ENCODE measurements at regions not wholly inside any gene's neighbourhood (a gene's known extent, or its start where the extent isn't known, plus 50 kb on each side); places are given as distances from the start of the nearest gene placed in this dataset.

DNA sequence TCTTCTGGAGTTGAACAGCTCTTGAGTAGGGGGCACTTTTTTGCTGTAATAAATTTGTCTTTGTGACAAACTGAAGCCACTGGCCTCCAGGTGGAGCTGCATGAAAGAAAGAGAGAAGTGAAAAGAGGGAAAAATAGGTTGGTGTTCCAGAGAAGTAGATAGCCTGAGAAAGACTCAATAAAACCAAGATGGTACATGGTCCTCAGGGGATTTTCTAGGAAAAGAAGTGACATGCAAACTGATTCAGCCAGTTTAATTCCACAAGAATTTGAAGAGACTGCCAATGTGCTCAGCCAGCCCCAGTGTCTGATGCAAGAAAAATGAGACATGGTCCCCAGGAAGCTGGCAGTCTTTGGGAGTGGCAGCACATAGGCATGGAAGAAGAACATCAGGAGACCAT is 152.7 kb downstream of the CD47 start:
- Histone ChIP-seq H3K4me1 (ENCODE audit: control insufficient read depth, insufficient read depth, low read length) (peaks cover 11% of the 10 kb centered on the region), H3K9ac (ENCODE audit: low read length) (no peak overlapping the region), H3K9me3 (ENCODE audit: control insufficient read depth, low read length) (peaks cover 2% of the 10 kb centered on the region), H3K4me3 (ENCODE audit: low read length) (no peak overlapping the region), H3K27me3 (replicated peaks; ENCODE audit: control insufficient read depth, insufficient read depth, low read length) (no peaks in the 10 kb centered on the region), H3K36me3 (ENCODE audit: control insufficient read depth, insufficient read depth, low read length, severe bottlenecking) (no peaks in the 10 kb centered on the region)
- peak; percentile 74 for DNase-seq (ENCODE audit: low read depth)

DNA sequence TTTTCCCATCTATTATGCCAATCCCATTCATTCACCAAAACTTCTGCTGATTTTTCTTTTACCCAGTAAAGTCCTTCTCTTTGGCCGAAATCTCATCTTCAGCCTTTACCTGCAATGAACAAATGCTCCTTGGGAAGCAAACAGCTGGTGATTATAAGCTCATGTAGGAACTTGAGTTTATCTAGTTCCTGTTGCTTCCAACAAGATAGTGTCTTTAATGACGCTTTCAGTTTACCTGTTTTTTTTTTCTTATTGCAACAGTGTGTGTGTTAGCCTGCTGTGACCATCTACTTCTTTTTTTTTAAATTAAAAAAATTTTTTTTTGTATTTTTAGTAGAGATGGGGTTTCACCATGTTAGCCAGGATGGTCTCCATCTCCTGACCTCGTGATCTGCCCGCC is 156.0 kb downstream of the CD47 start:
- Histone ChIP-seq H3K9me3 (ENCODE audit: control insufficient read depth, low read length) (peaks cover 4% of the 10 kb centered on the region), H3K36me3 (ENCODE audit: control insufficient read depth, insufficient read depth, low read length, severe bottlenecking) (no peaks in the 10 kb centered on the region), H3K9ac (ENCODE audit: low read length) (no peak overlapping the region), H3K4me1 (ENCODE audit: control insufficient read depth, insufficient read depth, low read length) (peaks cover 7% of the 10 kb centered on the region), H3K27me3 (replicated peaks; ENCODE audit: control insufficient read depth, insufficient read depth, low read length) (no peaks in the 10 kb centered on the region), H3K4me3 (ENCODE audit: low read length) (no peak overlapping the region)
- no peak for DNase-seq (ENCODE audit: low read depth)

DNA sequence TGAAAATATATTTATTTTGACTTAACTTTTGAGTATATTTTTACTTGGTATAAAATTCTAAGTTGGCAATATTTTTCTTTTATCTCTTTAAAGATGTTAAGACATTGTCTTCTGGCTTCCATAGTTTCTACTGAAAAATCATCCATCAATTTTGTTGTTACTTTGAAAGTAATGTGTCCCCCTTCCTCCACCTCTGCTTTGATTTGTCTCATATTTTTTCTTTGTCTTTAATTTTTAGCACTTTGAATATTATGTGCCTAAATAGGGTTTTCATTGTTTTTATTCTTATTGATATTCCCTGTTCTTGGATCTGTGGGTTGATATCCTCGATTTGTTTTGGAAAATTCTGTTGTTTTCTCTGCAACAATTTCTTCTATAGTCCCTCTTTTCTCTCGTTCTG is 157.4 kb downstream of the CD47 start:
- Histone ChIP-seq H3K9me3 (ENCODE audit: control insufficient read depth, low read length) (peaks cover 4% of the 10 kb centered on the region), H3K4me3 (ENCODE audit: low read length) (no peak overlapping the region), H3K36me3 (ENCODE audit: control insufficient read depth, insufficient read depth, low read length, severe bottlenecking) (no peaks in the 10 kb centered on the region), H3K9ac (ENCODE audit: low read length) (no peak overlapping the region), H3K27me3 (replicated peaks; ENCODE audit: control insufficient read depth, insufficient read depth, low read length) (no peaks in the 10 kb centered on the region), H3K4me1 (ENCODE audit: control insufficient read depth, insufficient read depth, low read length) (peaks cover 6% of the 10 kb centered on the region)
- no peak for DNase-seq (ENCODE audit: low read depth)

- no peaks in the 10 kb centered on the region for H3K4me1 ChIP-seq (ENCODE audit: control insufficient read depth, insufficient read depth, low read length)
- H3K27me3 ChIP-seq (replicated peaks; ENCODE audit: control insufficient read depth, insufficient read depth, low read length) = no peaks in the 10 kb centered on the region
- no peak for DNase-seq (ENCODE audit: low read depth)
- H3K36me3 ChIP-seq (ENCODE audit: control insufficient read depth, insufficient read depth, low read length, severe bottlenecking) = no peaks in the 10 kb centered on the region
- no peak overlapping the region for H3K9ac ChIP-seq (ENCODE audit: low read length)
- H3K4me3 ChIP-seq (ENCODE audit: low read length) = no peak overlapping the region
- H3K9me3 ChIP-seq (ENCODE audit: control insufficient read depth, low read length) = peaks cover 4% of the 10 kb centered on the region
Measured at GRCh38 chr3:107931326-107931725, 159.5 kb downstream of the CD47 start.

- no peaks in the 10 kb centered on the region for H3K27me3 ChIP-seq (replicated peaks; ENCODE audit: control insufficient read depth, insufficient read depth, low read length)
- peaks cover 4% of the 10 kb centered on the region for H3K9me3 ChIP-seq (ENCODE audit: control insufficient read depth, low read length)
- H3K4me3 ChIP-seq (ENCODE audit: low read length) = no peak overlapping the region
- no peak overlapping the region for H3K9ac ChIP-seq (ENCODE audit: low read length)
- no peaks in the 10 kb centered on the region for H3K36me3 ChIP-seq (ENCODE audit: control insufficient read depth, insufficient read depth, low read length, severe bottlenecking)
- no peaks in the 10 kb centered on the region for H3K4me1 ChIP-seq (ENCODE audit: control insufficient read depth, insufficient read depth, low read length)
- DNase-seq (ENCODE audit: low read depth) = no peak
Measured at GRCh38 chr3:107929088-107929487, 161.7 kb downstream of the CD47 start.

GRCh38 chr3:107928084-107928445 is 162.8 kb downstream of the CD47 start:
- H3K27me3 ChIP-seq (replicated peaks; ENCODE audit: control insufficient read depth, insufficient read depth, low read length) = no peaks in the 10 kb centered on the region
- H3K4me3 ChIP-seq (ENCODE audit: low read length) = peak overlapping the region; percentile 87
- H3K36me3 ChIP-seq (ENCODE audit: control insufficient read depth, insufficient read depth, low read length, severe bottlenecking) = no peaks in the 10 kb centered on the region
- H3K9me3 ChIP-seq (ENCODE audit: control insufficient read depth, low read length) = peaks cover 2% of the 10 kb centered on the region
- peak overlapping the region; percentile 70 for H3K9ac ChIP-seq (ENCODE audit: low read length)
- no peaks in the 10 kb centered on the region for H3K4me1 ChIP-seq (ENCODE audit: control insufficient read depth, insufficient read depth, low read length)
- DNase-seq (ENCODE audit: low read depth) = peak; percentile 53

- peak; percentile 90 for DNase-seq (ENCODE audit: low read depth)
Measured at GRCh38 chr3:107927361-107928083, 163.3 kb downstream of the CD47 start.

DNA sequence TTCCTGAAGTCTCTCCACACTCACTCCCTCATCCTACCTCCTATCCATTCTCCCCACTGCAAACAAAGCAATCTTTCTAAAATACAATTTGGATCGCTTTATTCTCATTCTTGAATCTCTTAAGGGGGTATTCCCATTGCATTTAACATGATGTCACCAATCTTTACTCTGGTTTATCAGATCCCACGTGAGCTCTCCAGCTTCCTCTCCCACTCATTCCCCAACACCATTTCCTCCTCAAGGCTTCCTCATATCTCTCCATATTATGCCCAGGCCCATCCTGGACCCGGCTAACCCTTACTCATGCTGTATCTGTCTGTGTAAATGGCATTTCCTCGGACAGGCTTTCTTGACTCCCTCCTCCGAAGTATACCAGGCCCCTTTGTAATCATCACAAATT is 165.0 kb downstream of the CD47 start:
- Histone ChIP-seq H3K9me3 (ENCODE audit: control insufficient read depth, low read length) (no peaks in the 10 kb centered on the region), H3K4me3 (ENCODE audit: low read length) (no peak overlapping the region), H3K9ac (ENCODE audit: low read length) (no peak overlapping the region), H3K4me1 (ENCODE audit: control insufficient read depth, insufficient read depth, low read length) (no peaks in the 10 kb centered on the region), H3K27me3 (replicated peaks; ENCODE audit: control insufficient read depth, insufficient read depth, low read length) (peaks cover 6% of the 10 kb centered on the region), H3K36me3 (ENCODE audit: control insufficient read depth, insufficient read depth, low read length, severe bottlenecking) (no peaks in the 10 kb centered on the region)
- no peak for DNase-seq (ENCODE audit: low read depth)

More at GRCh38 chr3:107927361-107928083, 163.3 kb downstream of the CD47 start:
- H3K4me3 ChIP-seq (ENCODE audit: low read length) = peak overlapping the region; percentile 87
- no peaks in the 10 kb centered on the region for H3K27me3 ChIP-seq (replicated peaks; ENCODE audit: control insufficient read depth, insufficient read depth, low read length)
- H3K9ac ChIP-seq (ENCODE audit: low read length) = peak overlapping the region; percentile 70
- H3K4me1 ChIP-seq (ENCODE audit: control insufficient read depth, insufficient read depth, low read length) = no peaks in the 10 kb centered on the region
- no peaks in the 10 kb centered on the region for H3K9me3 ChIP-seq (ENCODE audit: control insufficient read depth, low read length)
- H3K36me3 ChIP-seq (ENCODE audit: control insufficient read depth, insufficient read depth, low read length, severe bottlenecking) = no peaks in the 10 kb centered on the region

DNA sequence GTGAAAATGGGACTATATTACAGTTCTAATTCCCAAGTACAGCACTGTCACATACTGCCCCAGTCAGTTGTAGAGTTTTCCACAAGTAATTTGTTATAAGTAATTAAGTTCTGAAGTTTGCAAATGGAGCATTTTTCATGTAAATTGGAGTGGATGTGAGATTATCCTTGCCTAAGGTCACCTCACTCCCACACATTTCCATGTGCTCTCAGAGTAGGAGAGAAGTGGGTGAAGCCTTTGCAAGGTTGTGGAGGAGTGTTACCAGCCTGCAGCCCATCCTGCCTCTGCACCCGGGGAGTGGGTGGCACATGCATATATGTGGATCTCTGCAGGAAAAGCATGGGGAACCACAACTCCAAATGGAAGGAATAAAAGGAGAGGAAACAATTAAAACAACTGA is 169.8 kb downstream of the CD47 start:
- no peak overlapping the region for H3K4me3 ChIP-seq (ENCODE audit: low read length)
- peaks cover 6% of the 10 kb centered on the region for H3K27me3 ChIP-seq (replicated peaks; ENCODE audit: control insufficient read depth, insufficient read depth, low read length)
- H3K9ac ChIP-seq (ENCODE audit: low read length) = no peak overlapping the region
- H3K4me1 ChIP-seq (ENCODE audit: control insufficient read depth, insufficient read depth, low read length) = no peaks in the 10 kb centered on the region
- no peak for DNase-seq (ENCODE audit: low read depth)
- H3K36me3 ChIP-seq (ENCODE audit: control insufficient read depth, insufficient read depth, low read length, severe bottlenecking) = no peaks in the 10 kb centered on the region
- H3K9me3 ChIP-seq (ENCODE audit: control insufficient read depth, low read length) = peaks cover 3% of the 10 kb centered on the region

DNA sequence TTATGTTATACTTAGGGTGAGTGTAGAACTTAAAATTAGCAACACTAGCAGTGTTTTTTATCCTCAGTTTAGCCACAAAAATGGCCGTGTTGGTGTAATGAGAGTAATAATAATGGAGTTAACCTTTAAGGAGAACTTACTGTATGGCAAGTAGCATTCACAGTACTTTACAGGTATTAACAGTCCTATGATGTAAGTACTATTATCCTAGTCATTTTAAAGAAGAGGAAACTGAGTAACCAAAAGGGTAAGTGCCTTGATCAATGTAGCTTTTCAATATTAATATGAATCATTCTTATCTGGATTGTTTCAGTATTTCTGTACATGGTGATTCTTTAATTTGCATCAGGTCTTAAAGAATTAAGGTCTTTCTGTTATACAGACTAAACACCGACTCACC is 170.3 kb downstream of the CD47 start:
- H3K36me3 ChIP-seq (ENCODE audit: control insufficient read depth, insufficient read depth, low read length, severe bottlenecking) = no peaks in the 10 kb centered on the region
- H3K4me1 ChIP-seq (ENCODE audit: control insufficient read depth, insufficient read depth, low read length) = no peaks in the 10 kb centered on the region
- H3K9me3 ChIP-seq (ENCODE audit: control insufficient read depth, low read length) = peaks cover 3% of the 10 kb centered on the region
- no peak for DNase-seq (ENCODE audit: low read depth)
- H3K27me3 ChIP-seq (replicated peaks; ENCODE audit: control insufficient read depth, insufficient read depth, low read length) = peaks cover 6% of the 10 kb centered on the region
- no peak overlapping the region for H3K9ac ChIP-seq (ENCODE audit: low read length)
- H3K4me3 ChIP-seq (ENCODE audit: low read length) = no peak overlapping the region

DNA sequence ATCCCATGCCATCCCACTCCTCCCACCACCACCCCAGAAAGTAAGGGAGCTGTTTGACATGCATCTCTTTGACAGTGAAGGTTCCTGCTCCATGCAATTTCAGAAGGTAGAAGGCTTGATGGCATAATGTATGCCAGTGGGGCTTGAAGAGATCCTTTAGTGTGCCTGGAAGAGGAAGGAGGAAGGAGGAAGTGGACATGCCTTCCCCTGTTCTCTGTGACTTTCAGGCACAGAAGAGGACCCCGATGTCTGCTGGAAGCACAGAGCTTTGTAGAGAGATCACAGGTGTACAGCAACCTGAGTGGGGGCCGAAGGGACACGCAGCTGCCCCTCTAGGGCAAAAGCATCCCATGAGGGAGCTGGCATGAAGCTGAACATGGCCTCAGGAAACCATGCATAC is 171.6 kb downstream of the CD47 start:
- H3K36me3 ChIP-seq (ENCODE audit: control insufficient read depth, insufficient read depth, low read length, severe bottlenecking) = no peaks in the 10 kb centered on the region
- DNase-seq (ENCODE audit: low read depth) = no peak
- H3K27me3 ChIP-seq (replicated peaks; ENCODE audit: control insufficient read depth, insufficient read depth, low read length) = peaks cover 6% of the 10 kb centered on the region
- H3K4me1 ChIP-seq (ENCODE audit: control insufficient read depth, insufficient read depth, low read length) = no peaks in the 10 kb centered on the region
- H3K9me3 ChIP-seq (ENCODE audit: control insufficient read depth, low read length) = peaks cover 3% of the 10 kb centered on the region
- no peak overlapping the region for H3K9ac ChIP-seq (ENCODE audit: low read length)
- H3K4me3 ChIP-seq (ENCODE audit: low read length) = no peak overlapping the region

GRCh38 chr3:107916171-107916570 is 174.7 kb downstream of the CD47 start:
- H3K9ac ChIP-seq (ENCODE audit: low read length) = no peak overlapping the region
- peaks cover 7% of the 10 kb centered on the region for H3K4me1 ChIP-seq (ENCODE audit: control insufficient read depth, insufficient read depth, low read length)
- no peak overlapping the region for H3K4me3 ChIP-seq (ENCODE audit: low read length)
- H3K36me3 ChIP-seq (ENCODE audit: control insufficient read depth, insufficient read depth, low read length, severe bottlenecking) = no peaks in the 10 kb centered on the region
- H3K27me3 ChIP-seq (replicated peaks; ENCODE audit: control insufficient read depth, insufficient read depth, low read length) = peaks cover under 1% of the 10 kb centered on the region
- peaks cover 3% of the 10 kb centered on the region for H3K9me3 ChIP-seq (ENCODE audit: control insufficient read depth, low read length)
- DNase-seq (ENCODE audit: low read depth) = no peak

All from adipocyte (in vitro differentiated cells).